ENCODE measurements at regions not wholly inside any gene's neighbourhood (a gene's known extent, or its start where the extent isn't known, plus 50 kb on each side); places are given as distances from the start of the nearest gene placed in this dataset.

DNA sequence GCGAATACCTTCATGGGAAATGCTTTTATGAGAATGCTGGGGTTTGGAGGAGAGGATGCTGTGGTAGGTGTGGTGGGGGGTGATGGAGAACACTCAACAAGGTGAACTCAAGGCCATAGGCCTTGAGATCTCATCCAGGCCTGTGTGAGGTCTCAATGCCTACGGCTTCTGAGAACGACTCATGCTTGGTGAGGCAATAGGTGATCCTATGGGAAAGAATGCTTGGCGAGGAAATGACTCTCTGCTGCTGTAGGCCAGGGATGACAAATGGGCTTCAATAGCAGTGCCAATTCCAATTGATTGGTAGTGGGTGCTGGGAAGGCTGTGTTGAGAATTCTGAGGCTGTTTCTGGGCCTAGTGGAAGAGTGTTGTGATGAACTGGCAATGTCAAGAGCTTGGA lies 280.2 kb upstream of the CLINT1 start:
- H3K9me3 ChIP-seq, result no peaks in the 10 kb centered on the region
- no peak overlapping the region for H3K4me3 ChIP-seq
- no peaks in the 10 kb centered on the region for H3K4me1 ChIP-seq
- H3K27ac ChIP-seq, result no peak overlapping the region
- no peaks in the 10 kb centered on the region for H3K27me3 ChIP-seq
- H3K36me3 ChIP-seq, result no peaks in the 10 kb centered on the region
- WGBS, 2 donors, result 65% methylated on average over 4 of the region's 4 CpGs
- no peak for DNase-seq
- no peak for TF ChIP-seq POLR2A (IDR thresholded peaks at IDR 0.05)
- TF ChIP-seq, protein P1, sequence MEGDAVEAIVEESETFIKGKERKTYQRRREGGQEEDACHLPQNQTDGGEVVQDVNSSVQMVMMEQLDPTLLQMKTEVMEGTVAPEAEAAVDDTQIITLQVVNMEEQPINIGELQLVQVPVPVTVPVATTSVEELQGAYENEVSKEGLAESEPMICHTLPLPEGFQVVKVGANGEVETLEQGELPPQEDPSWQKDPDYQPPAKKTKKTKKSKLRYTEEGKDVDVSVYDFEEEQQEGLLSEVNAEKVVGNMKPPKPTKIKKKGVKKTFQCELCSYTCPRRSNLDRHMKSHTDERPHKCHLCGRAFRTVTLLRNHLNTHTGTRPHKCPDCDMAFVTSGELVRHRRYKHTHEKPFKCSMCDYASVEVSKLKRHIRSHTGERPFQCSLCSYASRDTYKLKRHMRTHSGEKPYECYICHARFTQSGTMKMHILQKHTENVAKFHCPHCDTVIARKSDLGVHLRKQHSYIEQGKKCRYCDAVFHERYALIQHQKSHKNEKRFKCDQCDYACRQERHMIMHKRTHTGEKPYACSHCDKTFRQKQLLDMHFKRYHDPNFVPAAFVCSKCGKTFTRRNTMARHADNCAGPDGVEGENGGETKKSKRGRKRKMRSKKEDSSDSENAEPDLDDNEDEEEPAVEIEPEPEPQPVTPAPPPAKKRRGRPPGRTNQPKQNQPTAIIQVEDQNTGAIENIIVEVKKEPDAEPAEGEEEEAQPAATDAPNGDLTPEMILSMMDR (IDR thresholded peaks at IDR 0.05), result no peak
- intact Hi-C loops (cut with DNase I), result no loop called here

- Histone ChIP-seq H3K4me1 (no peaks in the 10 kb centered on the region), H3K36me3 (no peaks in the 10 kb centered on the region), H3K27me3 (no peaks in the 10 kb centered on the region), H3K9me3 (no peaks in the 10 kb centered on the region), H3K4me3 (no peak overlapping the region), H3K27ac (no peak overlapping the region)
- intact Hi-C loops (cut with DNase I), result no loop called here
- DNase-seq, result no peak
- 47 to 70% methylated on average over 2 to 4 of the region's 4 CpGs for WGBS, 2 donors
- TF ChIP-seq, protein P1 (IDR thresholded peaks at IDR 0.05), result no peak
- TF ChIP-seq POLR2A (IDR thresholded peaks at IDR 0.05), result no peak
These were observed 276.8 kb upstream of the CLINT1 start for GRCh38 chr5:158135682-158136179.

GRCh38 chr5:158133369-158133768 lies 274.4 kb upstream of the CLINT1 start:
- intact Hi-C loops (cut with DNase I), result no loop called here
- WGBS, 2 donors, result 58 to 70% methylated on average over 1 of the region's 1 CpG
- no peak for TF ChIP-seq POLR2A (IDR thresholded peaks at IDR 0.05)
- TF ChIP-seq, protein P1 (IDR thresholded peaks at IDR 0.05), result no peak
- H3K9me3 ChIP-seq, result no peaks in the 10 kb centered on the region
- H3K4me1 ChIP-seq, result no peaks in the 10 kb centered on the region
- DNase-seq, result no peak
- H3K36me3 ChIP-seq, result no peaks in the 10 kb centered on the region
- H3K27me3 ChIP-seq, result no peaks in the 10 kb centered on the region
- no peak overlapping the region for H3K27ac ChIP-seq
- no peak overlapping the region for H3K4me3 ChIP-seq

DNA sequence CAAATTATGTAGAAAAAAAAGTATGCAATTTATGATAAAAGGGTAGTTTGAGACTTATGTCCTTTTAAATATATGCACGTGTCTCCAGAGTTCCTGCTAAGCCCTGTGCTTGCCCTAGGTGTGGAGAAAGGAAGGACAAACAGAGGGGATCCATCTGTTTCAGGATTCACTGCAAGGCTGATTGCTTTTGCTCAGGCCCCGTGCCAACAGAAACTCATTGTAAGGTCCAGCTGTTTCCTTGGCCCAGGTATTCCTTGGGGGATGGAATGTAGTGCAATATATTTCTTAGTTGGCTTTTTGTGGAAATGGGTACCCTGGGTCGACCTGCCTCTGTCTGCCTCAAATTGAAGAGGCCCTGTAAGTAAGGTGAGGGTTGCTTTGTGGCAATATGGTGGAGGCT lies 268.6 kb upstream of the CLINT1 start:
- Histone ChIP-seq H3K4me3 (no peak overlapping the region), H3K4me1 (no peaks in the 10 kb centered on the region), H3K27me3 (no peaks in the 10 kb centered on the region), H3K27ac (no peak overlapping the region), H3K9me3 (no peaks in the 10 kb centered on the region), H3K36me3 (no peaks in the 10 kb centered on the region)
- TF ChIP-seq POLR2A (IDR thresholded peaks at IDR 0.05), result no peak
- TF ChIP-seq, protein P1 (IDR thresholded peaks at IDR 0.05), result no peak
- WGBS, 2 donors, result 48 to 57% methylated on average over 2 to 3 of the region's 3 CpGs
- no peak for DNase-seq
- intact Hi-C loops (cut with DNase I), result no loop called here

DNA sequence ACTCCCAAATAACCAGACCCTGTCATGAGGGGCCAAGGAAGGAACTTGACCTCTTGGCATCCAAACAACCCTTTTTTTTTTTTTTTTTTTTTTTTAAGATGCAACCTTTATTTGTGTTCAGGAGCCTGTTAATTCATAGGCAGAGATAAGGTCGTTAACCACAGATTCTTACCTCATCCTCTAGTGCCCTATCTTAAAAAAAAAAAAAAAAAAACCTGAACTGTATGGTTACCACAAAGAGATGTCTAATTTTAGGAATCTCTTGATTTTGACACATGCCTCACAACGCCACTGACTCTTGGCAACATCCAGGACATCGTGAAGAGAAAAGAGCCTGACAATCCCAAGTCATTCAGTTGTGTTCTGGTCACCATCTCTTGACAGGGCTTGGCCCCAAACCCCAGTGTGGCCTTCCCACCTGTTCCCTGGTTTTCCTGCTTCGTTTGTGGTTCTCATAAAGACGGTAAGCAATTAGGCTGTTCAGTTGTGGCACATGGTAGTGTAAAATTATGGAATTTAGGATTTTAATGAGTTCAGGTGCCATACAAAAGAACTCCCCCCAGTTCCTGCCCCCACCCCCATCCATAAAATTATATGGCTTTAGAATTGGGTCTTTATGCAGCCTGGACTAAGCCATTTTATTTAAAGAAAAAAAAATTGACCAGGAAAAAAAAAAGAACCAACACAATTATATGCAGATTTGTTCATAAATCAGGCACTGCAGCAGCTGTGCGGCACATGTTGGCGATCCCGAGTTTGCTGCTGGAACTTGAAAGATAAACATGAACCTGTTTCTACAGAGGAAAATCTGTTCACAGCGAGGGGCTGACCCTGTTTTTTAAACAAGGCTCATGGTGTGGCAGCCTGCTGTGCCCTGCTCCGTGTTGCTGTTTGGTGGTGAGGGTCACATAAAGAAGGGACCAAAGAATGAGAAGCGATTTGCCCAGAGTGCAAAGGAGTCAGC lies 267.8 kb upstream of the CLINT1 start:
- H3K36me3 ChIP-seq, result no peaks in the 10 kb centered on the region
- WGBS, 2 donors, result 57 to 76% methylated on average over 6 to 11 of the region's 11 CpGs
- H3K4me3 ChIP-seq, result no peak overlapping the region
- TF ChIP-seq POLR2A (IDR thresholded peaks at IDR 0.05), result no peak
- TF ChIP-seq, protein P1 (IDR thresholded peaks at IDR 0.05), result no peak
- H3K9me3 ChIP-seq, result no peaks in the 10 kb centered on the region
- H3K4me1 ChIP-seq, result no peaks in the 10 kb centered on the region
- H3K27ac ChIP-seq, result no peak overlapping the region
- DNase-seq, result no peak
- H3K27me3 ChIP-seq, result no peaks in the 10 kb centered on the region
- intact Hi-C loops (cut with DNase I), result no loop called here
